ENCODE measurements at regions not wholly inside any gene's neighbourhood (a gene's known extent, or its start where the extent isn't known, plus 50 kb on each side); places are given as distances from the start of the nearest gene placed in this dataset.

- Mint-ChIP-seq H3K4me3 (ENCODE audit: unreplicated experiment) (no peak overlapping the region), H3K36me3 (ENCODE audit: insufficient read depth, unreplicated experiment) (no peaks in the 10 kb centered on the region), H3K27me3 (ENCODE audit: insufficient read depth, unreplicated experiment) (peaks cover 6% of the 10 kb centered on the region), H3K4me1 (ENCODE audit: low read depth, unreplicated experiment) (no peaks in the 10 kb centered on the region), H3K9me3 (ENCODE audit: unreplicated experiment) (no peaks in the 10 kb centered on the region), H3K27ac (ENCODE audit: unreplicated experiment) (no peak overlapping the region)
- no peak for DNase-seq
- no TSS peak for BruUV-seq (replicated peaks)
- Histone ChIP-seq H3K36me3 (ENCODE audit: control insufficient read depth, insufficient read depth, low read length) (no peaks in the 10 kb centered on the region), H3K27me3 (replicated peaks; ENCODE audit: control insufficient read depth, insufficient read depth, low read length) (no peaks in the 10 kb centered on the region), H3K9me3 (no peaks in the 10 kb centered on the region), H3K4me3 (ENCODE audit: low read depth, low read length) (no peak overlapping the region), H3K4me1 (no peaks in the 10 kb centered on the region)
- intact Hi-C loops (cut with micrococcal nuclease; ENCODE audit: unreplicated experiment) = no loop called here
- TF ChIP-seq, protein P1, sequence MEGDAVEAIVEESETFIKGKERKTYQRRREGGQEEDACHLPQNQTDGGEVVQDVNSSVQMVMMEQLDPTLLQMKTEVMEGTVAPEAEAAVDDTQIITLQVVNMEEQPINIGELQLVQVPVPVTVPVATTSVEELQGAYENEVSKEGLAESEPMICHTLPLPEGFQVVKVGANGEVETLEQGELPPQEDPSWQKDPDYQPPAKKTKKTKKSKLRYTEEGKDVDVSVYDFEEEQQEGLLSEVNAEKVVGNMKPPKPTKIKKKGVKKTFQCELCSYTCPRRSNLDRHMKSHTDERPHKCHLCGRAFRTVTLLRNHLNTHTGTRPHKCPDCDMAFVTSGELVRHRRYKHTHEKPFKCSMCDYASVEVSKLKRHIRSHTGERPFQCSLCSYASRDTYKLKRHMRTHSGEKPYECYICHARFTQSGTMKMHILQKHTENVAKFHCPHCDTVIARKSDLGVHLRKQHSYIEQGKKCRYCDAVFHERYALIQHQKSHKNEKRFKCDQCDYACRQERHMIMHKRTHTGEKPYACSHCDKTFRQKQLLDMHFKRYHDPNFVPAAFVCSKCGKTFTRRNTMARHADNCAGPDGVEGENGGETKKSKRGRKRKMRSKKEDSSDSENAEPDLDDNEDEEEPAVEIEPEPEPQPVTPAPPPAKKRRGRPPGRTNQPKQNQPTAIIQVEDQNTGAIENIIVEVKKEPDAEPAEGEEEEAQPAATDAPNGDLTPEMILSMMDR (IDR thresholded peaks at IDR 0.05; ENCODE audit: insufficient read depth in 1 of 2, low read depth in 1 of 2, low read length in 1 of 2, severe bottlenecking in 1 of 2, unreplicated experiment in 1 of 2) = no peak
- ChIA-PET CTCF (no interaction called here), POLR2A (no interaction called here)
Observed at GRCh38 chr15:31171731-31172130, 70.2 kb upstream of the TRPM1 start.

DNA sequence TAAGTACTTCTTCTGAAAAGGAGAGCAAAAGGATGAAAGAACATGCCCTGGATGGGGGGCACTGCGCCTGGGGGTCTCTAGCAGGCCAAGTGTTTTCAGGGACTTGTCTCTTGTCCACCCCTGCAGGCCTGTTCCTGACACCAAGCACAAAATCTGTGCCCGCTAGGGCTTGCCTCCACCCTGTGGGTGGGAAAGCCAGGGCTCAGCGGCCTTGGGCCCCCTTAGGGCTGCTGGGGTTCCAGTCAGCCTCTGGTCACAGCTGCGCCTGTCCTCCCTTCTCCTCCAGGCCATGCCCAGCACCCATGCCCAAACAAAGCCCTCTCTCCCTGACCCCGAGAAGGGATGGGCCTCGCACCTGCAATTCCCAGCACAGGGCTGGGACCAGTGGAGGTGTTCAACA, 71.1 kb upstream of the TRPM1 start:
- Histone ChIP-seq H3K9me3 (no peaks in the 10 kb centered on the region), H3K4me3 (ENCODE audit: low read depth, low read length) (no peak overlapping the region), H3K27me3 (replicated peaks; ENCODE audit: control insufficient read depth, insufficient read depth, low read length) (no peaks in the 10 kb centered on the region), H3K36me3 (ENCODE audit: control insufficient read depth, insufficient read depth, low read length) (no peaks in the 10 kb centered on the region), H3K4me1 (no peaks in the 10 kb centered on the region)
- CTCF ChIA-PET = no interaction called here
- BruUV-seq (replicated peaks) = no TSS peak
- Mint-ChIP-seq H3K36me3 (ENCODE audit: insufficient read depth, unreplicated experiment) (no peaks in the 10 kb centered on the region), H3K27me3 (ENCODE audit: insufficient read depth, unreplicated experiment) (peaks cover 6% of the 10 kb centered on the region), H3K27ac (ENCODE audit: unreplicated experiment) (no peak overlapping the region), H3K4me1 (ENCODE audit: low read depth, unreplicated experiment) (no peaks in the 10 kb centered on the region), H3K9me3 (ENCODE audit: unreplicated experiment) (no peaks in the 10 kb centered on the region), H3K4me3 (ENCODE audit: unreplicated experiment) (no peak overlapping the region)
- POLR2A ChIA-PET = no interaction called here
- TF ChIP-seq, protein P1 (IDR thresholded peaks at IDR 0.05; ENCODE audit: insufficient read depth in 1 of 2, low read depth in 1 of 2, low read length in 1 of 2, severe bottlenecking in 1 of 2, unreplicated experiment in 1 of 2) = no peak
- DNase-seq = no peak
- intact Hi-C loops (cut with micrococcal nuclease; ENCODE audit: unreplicated experiment) = no loop called here

- no TSS peak for BruUV-seq (replicated peaks)
- Histone ChIP-seq H3K9me3 (no peaks in the 10 kb centered on the region), H3K36me3 (ENCODE audit: control insufficient read depth, insufficient read depth, low read length) (no peaks in the 10 kb centered on the region), H3K27me3 (replicated peaks; ENCODE audit: control insufficient read depth, insufficient read depth, low read length) (no peaks in the 10 kb centered on the region), H3K4me3 (ENCODE audit: low read depth, low read length) (no peak overlapping the region), H3K4me1 (no peaks in the 10 kb centered on the region)
- Mint-ChIP-seq H3K27ac (ENCODE audit: unreplicated experiment) (no peak overlapping the region), H3K27me3 (ENCODE audit: insufficient read depth, unreplicated experiment) (peaks cover 3% of the 10 kb centered on the region), H3K36me3 (ENCODE audit: insufficient read depth, unreplicated experiment) (no peaks in the 10 kb centered on the region), H3K9me3 (ENCODE audit: unreplicated experiment) (no peaks in the 10 kb centered on the region), H3K4me3 (ENCODE audit: unreplicated experiment) (no peak overlapping the region), H3K4me1 (ENCODE audit: low read depth, unreplicated experiment) (no peaks in the 10 kb centered on the region)
- intact Hi-C loops (cut with micrococcal nuclease; ENCODE audit: unreplicated experiment) = no loop called here
- CTCF ChIA-PET = no interaction called here
- TF ChIP-seq, protein P1 (IDR thresholded peaks at IDR 0.05; ENCODE audit: insufficient read depth in 1 of 2, low read depth in 1 of 2, low read length in 1 of 2, severe bottlenecking in 1 of 2, unreplicated experiment in 1 of 2) = no peak
- DNase-seq = no peak
- POLR2A ChIA-PET = no interaction called here
Observed at GRCh38 chr15:31173790-31174450, 72.4 kb upstream of the TRPM1 start.

Data from Caco-2 (cell line).